ENCODE measurements at regions not wholly inside any gene's neighbourhood (a gene's known extent, or its start where the extent isn't known, plus 50 kb on each side); places are given as distances from the start of the nearest gene placed in this dataset.

DNA sequence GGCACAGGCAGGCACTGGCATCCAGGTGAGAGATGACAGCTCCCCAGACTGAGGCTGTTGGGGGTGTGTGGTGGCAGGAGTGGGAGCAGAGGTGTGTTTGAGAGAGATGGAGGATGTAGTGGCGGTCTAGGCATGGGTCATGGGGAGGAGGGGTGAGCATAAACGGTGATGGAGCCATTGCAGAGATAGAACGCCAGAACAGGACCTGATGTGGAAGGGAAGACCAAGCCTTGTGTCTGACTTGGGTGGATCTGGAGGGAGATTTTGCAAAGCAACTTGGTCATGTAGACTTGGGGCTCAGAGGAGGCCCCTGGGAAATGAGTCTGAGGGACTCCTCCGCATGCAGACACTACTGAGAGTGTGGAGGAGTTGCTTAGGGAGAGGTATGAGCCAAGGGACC lies 50.0 kb upstream of the CLDN5 start:
- no peak for FAIRE-seq

DNA sequence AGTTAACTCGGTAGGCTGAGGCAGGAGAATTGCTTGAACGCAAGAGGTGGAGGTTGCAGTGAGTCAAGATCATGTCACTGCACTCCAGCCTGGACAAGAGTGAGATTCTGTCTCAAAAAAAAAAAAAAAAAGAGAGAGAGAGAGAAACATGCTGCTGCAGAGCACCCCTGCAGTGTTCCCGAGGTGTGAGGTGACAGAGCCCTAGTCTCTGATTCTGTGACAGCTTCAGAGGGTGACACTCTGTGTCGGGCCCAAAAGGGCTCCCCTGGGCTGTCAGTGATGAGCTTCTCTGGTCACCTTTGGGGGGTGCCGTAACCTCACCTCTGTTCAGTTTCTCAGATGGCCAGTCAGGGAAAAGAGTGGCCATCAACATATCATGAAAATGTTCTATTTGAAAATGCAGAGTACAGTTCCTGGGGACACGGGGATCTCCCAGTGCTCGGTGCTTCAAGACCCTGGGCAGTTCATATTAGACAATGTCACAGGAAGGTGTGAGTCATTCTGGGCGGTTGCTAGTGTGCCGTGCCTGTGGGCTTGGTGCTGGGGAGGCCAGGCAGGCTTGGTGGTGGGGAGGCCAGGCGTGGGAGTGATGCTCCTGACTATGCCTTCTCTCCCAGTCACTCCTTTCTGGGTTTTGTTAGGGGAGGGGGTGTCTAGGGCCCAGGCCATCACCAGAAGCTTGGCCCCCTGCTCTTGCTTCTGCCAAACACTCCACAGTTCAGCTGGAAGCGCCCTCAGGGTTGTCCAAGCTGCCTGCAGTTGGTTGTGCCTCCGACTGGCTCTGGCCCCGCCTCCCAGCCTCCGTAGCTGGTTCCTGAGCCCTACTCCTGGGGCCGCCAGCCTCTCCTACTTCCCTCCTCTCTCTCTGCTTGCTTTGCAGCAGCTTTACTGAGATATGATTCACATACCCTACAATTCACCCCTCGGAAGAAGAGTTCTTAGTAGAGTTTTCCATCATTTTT lies 52.5 kb upstream of the CLDN5 start:
- FAIRE-seq: no peak

DNA sequence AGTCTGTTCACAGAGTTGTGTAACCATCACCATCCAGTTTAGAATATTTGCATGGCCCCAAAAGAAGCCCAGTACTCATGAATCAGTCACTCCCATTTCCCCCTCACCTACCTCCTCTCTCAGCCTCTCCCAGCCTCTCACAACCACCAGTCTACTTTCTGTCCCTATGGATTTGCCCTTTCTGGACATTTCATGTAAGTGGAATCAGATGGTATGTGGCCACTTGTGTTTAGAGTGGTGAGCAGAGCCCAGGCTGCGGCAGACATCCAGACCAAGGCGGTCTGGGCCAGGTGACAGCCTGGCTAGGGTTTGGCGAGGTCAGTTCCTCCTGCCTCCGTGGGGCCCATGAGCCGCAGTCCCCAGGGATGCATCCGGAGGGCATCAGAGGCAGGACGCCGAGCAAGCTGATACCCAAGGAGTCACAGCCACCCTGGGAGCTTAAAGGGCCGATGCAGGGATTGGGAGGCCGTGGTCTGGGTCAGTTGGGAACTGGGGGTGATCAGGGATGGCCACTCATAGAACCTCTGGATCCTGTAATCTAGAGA lies 53.3 kb upstream of the CLDN5 start:
- FAIRE-seq: no peak

DNA sequence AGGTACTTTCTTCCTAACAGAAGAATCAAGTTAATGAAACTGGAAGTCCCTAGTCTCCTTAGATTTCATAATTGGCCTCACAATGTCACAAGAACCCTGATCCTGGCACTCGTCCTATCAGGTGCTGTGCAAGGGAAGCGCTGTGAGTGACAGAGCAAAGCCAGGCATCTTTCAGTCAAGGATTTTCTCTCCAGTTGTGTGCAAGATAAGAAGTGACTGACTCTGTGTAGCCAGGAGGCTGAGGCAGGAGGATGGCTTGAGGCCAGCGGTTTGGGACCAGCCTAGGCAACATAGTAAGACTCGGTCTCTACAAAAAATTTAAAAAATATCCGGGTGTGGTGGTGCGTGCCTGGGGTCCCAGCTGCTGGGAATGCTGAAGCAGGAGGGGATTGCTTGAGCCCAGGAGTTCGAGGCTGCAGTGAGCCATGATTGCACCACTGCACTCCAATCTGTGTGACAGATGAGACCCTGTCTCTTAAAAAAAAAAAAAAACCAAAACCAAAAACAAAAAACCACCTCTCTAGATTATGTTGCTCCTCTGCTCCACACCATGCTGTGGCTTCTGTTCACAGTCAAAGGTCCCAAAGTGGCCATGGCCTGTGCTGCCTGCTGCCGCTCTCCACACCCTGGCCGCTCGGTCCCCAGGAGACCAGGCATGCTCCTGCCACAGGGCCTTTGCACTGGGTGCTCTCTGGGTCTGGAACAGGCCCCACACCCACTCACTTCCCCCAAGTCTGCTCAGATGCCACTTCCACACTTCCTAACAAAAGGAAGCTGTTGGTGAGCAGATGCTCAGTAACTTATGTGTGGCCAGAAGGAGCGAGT lies 54.2 kb upstream of the CLDN5 start:
- no peak for FAIRE-seq

DNA sequence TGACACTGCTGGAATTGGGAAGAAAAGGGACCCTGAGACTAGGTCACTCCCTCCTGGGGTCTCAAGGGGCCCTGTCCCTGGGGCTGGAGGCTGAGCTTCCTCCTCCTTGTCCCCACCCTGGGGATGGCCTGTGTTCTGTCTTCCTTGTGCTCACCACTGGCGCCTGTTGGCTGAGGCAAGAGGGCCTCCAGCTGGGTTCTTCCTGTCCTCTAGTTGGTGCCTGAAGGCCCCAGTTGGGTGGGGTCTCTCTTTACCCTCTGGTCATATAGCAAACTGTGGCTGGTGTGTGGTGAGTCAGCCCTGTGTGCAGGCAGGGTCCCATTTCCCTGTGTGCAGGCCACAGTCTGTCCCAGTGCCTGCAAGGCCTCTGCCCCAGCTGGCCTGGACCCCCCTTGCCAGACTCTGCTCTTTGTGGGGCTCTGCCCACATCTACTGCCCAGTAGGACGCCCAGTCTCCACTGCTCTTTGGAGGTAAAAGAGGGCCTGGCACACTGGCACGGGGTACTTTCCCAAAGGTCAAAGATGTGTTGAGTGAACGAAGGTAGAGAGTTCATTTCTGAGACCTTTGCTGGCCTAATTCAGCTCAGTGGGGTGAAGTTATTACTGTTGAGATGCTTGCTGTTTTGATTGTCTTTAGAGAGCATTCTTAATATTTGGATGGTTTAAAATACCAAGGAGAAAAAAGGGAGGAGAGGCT lies 55.1 kb upstream of the CLDN5 start:
- no peak for FAIRE-seq

DNA sequence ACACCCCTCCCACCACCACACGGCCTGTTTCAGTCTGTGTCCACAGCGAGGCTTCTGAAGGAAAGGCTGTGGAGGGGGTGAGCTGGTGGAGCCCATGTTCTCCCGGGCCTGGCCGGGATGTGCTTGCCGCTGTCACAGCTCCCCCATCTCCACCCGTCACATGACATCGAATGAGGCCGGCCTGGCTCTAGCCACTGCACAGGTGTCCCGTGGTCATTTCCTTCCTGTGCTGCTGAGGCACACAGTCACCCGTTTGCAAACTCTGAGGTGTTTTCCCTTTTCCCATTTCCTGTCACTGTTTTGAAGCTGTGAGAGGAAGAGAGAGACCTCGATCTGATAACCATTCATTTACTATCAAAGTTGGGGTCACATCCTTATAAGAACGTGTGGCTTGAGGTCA lies 55.7 kb upstream of the CLDN5 start:
- no peak for FAIRE-seq

DNA sequence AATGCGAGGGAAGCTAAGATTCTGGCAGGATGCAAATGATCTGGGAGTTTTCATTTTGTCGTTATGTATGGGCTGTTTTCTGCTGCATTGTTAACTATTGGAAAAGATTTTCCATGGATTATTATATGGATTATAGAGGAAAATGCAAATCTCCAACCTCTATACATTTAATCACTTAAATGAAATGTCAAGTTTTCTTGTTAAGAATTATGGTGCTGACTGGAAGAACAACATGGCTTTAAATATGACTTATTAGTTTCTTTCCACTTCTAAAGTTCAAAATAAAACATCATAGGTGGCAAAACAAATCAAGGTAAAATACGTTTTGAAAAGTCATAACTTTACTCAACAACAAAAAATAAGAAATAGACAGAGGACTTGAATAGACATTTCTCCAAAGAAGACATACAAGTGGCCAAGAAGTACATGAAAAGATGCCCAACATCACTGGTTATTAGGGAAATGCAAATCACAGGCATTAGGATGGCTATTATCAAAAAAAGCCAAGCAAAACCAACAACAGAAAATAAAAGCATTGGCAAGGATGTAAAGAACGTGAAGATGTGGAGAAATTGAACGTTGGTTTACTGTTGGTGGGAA lies 56.2 kb upstream of the CLDN5 start:
- no peak for FAIRE-seq

DNA sequence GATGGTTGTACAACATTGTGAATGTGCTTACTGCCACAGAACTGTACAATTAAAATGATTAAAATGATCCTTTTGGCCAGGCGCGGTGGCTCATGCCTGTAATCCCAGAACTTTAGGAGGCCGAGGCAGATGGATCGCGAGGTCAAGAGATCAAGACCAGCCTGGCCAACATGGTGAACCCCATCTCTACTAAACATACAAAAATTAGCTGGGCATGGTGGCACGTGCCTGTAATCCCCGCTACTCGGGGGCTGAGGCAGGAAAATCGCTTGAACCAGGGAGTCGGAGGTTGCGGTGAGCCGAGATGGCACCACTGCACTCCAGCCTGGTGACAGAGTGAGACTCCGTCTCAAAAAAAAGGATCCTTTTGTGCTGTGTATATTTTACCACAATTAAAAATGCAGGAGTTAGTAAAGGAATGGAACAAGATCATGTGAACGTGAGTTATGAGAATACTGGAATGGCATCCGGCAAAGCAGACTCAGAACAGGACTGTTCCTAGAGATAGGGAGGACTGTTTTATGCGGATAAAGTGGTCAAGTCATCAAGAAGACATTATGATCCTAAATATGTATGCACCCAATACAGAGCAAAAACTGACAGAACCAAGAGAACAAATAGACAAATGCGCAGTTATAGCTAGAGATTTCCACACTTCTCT lies 58.0 kb upstream of the CLDN5 start:
- no peak for FAIRE-seq

DNA sequence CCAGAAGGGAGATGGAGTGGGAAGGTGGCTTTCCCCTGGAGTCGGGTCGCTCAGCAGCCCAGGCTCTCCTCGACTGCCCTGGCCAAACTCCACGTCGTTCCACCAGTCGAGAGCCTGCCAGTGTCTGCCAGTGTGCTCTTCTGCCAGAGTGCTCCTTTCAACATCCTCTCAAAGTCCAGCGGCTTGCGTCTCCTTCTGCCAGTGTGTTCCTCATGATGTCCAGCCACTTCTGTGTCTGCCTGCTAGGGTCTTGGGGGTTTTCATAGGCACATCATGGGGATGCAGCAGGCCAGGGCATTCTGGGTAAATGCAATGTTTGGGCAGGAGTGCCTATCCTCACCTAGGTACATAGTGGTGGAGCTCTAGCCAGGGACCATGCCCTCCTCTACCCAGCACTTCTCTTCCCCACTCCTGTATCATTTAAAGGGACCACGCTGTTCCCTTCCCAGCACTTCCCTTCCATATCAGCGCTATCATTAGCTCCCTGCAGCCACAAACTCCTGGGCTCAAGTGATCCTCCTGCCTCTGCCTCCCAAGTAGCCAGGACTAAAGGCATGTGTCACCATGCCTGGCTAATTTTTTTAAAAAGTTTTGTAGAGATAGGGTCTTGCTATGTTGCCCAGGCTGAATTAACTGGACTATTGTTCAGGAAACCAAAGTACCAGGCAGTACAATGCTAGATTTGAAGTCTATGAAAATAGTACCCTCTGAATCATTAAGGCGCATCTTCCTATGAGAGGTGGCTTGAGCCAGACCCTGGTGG lies 62.9 kb upstream of the CLDN5 start:
- no peak for FAIRE-seq

DNA sequence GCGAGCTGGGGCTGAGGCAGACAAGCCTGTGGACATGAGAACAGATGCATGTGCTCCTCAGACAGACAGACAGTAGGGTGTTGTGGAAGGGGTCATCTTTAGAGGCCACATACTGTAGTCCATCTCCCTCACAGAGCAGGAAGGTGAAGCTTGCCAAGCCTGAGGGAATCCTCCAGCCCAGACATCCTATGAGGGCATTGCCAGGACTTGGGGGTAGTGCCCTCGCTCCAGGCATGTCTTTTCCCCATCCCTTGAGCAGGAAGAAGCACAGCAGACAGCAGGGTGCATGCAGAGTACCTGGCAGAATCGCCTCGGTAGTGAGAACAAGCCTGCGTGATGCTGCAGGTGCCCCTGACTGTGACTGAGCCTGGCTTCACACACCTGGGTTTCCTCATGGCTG lies 66.5 kb upstream of the CLDN5 start:
- FAIRE-seq: no peak

DNA sequence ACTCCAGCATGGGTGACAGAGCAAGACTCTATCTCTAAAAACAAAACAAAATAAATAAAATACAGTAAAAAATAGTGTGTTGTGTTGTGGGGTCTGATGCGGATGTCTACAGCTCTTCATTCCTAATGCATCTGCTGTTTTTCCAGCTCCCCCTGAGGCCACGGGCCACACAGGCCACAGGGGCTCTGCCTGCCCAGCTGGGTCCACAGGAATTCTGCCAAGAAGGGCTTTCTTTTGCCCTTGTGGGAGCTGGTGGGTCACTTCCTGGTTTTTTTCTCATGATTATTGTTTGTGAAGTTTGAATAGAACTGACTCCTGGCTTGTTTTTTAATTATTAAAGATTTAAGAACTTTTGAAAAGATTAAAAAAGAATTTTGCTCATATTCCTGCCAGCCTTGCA lies 67.4 kb upstream of the CLDN5 start:
- no peak for FAIRE-seq

DNA sequence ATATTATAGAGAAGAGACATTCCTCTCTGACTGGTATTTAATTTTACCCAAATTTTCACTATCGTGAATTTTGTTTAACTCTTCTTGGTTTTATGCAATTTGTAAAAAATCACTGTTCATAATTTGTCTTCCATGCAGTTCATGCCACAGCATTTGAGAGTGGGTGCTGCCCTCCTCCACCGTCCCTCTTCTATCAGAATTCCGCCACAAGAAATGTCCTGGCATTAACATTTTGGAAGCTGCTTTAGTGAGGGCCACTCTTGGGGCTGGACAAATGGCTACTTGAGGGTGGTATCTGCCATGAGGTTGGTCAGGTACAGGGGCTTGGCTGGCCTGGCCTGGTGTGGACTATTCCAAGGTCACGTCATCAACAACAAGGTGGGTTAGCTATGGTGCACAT lies 68.3 kb upstream of the CLDN5 start:
- FAIRE-seq: no peak

DNA sequence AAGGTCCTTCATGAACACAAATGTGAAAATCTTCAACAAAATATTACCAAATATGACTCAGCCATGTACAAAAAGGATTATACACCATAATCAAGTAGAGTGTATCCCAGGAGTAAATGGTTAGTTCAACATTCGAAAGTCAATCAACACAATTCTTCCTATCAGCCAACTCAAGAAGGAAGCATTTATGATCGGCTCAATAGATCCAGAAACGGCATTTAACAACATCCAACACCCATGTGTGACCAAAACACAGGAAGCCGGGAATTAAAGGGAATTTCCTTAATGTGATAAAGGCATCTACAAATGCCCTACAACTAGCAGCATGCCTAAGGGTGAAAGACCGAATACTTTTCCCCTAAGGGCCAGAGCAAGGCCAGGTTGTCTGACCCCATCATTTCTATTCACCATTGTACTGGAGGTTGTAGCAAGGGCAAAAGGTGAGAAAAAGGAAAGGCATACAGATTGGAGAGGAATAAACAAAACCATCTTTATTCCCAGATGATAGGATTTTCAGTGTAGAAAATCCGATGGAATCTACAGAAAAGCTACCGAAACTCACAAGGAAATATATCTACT lies 69.9 kb upstream of the CLDN5 start:
- FAIRE-seq: no peak

DNA sequence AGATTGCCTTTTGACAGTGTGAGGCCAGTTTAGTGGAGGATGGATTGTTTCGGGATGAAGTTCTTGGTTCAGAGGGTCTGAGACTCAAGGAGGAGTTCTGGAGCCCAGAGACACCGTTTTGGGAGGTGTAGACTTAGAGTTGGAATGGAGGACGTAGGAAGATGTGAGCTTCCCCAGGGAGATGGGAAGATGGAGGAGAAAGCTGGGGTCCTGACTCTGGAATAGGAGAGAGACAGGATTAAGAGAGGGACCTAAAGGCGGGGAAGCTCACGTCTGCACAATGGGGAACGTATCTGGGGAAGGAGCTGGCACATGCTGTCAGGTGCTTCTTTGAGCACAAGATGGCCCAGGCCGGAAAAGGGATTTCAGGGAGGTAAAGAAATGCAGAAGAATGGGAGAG lies 71.3 kb upstream of the CLDN5 start:
- FAIRE-seq: no peak

DNA sequence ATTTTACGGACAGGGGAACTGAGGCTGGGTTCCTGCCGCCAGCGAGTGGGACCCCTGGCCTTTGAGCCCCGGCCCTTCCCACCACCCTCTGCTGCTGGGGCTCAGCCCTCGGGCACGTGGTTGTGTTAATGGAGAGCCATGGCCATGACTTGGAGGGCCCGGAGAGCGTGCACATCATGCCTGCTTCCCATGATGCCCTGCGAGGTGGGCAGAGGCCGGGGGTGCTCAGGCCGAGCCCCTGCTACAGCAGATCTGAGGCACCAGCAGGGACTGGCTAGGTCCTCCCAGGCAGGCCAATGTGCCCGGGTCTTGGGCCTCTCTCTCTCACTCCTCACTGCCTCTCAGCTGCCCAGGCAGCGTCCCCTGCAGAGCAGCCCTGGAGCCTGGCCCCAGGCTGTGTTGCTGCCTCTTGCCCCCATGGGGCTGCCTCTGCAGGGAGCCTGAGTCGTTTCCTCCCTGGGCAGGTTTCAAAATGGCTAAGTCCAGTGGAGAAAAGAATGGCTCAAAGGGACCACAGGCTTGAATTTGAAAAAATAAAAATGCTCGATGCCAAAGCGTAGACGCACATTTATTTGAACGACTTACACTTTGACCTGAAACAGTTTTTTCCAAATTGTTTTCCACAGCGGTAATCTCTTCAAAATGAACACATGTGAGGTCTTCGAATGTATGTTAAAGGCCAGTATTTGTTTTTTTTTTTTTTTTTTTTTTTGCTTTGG lies 72.6 kb upstream of the CLDN5 start:
- no peak for FAIRE-seq

DNA sequence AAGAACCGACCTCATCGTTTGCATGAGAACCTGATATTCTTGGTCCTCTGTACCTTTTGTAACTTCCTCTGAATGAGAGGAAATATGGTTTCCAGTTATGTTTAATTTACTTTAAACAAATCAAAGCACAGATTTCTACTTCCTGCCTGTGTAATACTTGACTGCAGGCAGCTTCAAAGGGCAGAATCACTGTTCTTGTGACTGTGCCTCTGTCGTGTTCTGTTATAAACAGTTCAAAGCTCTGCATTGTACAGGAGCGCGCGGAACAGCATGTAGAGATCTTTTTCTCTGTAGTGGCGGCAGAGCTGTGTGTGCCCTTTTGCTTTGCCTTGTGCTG lies 73.2 kb upstream of the CLDN5 start:
- no peak for FAIRE-seq

DNA sequence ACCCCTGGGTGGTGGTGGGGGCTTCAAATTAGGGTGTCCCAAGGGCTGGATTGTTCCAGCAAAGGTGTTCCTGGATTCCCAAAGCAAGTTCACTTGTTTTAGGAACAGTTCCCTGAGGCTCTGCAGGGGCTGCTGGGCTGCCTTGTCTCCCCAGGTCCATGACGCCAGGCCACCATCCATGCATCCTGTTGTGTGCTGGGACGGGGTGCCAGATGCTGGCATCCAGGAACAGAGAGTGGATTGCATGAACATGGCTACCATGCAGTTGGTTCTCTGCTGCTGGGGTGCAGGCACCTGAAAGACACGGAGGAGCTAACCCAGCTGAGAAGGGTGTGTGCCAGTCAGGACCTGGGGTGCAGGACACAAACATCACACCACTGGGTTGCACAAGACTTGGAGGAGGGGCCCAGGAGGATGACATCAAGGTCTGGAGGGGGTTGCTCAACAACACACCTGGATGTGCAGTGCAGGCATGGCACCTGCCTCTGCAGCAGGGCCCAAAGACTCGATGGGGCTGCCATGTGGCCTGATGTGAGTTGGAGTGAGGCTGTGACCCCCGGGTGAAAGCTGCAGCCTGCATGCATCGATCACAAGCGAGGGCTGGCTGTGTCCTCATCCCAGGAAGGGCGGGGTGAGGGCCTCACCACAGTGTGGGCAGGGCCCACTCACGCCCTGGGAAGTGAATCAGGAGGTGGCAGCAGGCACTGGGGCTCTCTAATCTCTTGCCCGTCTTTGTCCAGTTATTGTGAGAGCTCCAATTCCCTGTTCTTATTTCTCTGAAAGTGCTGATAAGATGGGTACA lies 74.0 kb upstream of the CLDN5 start:
- no peak for FAIRE-seq

DNA sequence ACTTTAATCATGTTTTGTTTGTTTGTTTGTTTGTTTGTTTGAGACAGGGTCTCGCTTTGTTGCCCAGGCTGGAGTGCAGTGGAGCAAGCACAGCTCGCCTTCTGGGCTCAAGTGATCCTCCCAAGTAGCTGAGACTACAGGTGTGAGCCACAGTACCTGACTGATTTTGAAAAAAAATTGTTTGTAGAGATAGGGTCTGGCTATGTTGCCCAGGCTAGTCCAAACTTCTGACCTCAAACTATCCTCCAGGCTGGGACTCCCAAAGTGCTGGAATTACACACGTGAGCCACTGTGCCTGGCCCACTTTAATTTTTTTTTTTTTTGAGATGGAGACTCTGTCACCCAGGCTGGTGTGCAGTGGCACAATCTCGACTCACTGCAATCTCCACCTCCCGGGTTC lies 74.8 kb upstream of the CLDN5 start:
- no peak for FAIRE-seq

DNA sequence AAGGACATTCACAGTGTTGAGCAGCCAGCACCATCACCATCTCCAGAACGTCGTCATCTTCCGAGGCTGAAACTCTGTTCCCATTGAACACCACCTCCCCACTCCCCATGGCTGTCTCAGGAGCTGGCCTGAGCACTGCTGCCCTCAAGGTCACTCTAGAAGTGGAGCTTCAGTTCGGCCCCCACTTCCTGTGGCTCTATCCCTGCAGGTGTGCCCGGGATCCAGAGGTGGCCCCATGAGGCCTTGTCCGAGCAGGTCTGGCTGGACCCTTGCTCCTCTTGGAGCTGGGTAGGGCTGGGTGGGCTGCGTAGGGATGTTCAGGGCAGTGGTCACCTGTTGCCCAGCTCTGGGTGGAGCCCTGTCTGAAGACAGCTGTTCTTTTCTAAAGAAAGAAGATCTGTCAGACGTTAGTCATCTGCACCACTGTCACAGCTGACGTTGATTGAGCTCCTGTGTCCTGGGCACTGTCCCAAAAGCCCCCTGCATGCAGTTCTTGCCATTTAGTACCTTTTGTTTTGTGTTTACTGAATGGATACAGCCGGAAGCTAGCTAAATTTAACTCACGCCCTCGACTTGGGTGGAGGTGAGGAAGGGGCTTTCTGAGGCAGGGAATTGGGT lies 75.5 kb upstream of the CLDN5 start:
- no peak for FAIRE-seq
